Superior temporal gyrus (tissue), 1 donor: ENCODE measurements at regions not wholly inside any gene's neighbourhood (a gene's known extent, or its start where the extent isn't known, plus 50 kb on each side); places are given as distances from the start of the nearest gene placed in this dataset.
"Not testable (repeated sequence)": the region's sequence is repeated elsewhere in the genome, so short reads cannot be mapped to it uniquely, and the experiment has no call there.

ENCODE experiments used
- DNase-seq: peaks from one replicate; pipeline ENCODE4 v3.0.0-alpha.2; 2016; ENCODE audit errors: extremely low spot score

- DNase-seq = no peak
Measured at GRCh38 chr13:50452028-50452427, 391.5 kb downstream of the DLEU7 start.

- DNase-seq = no peak
Measured at GRCh38 chr13:50452756-50453155, 390.7 kb downstream of the DLEU7 start.

- no peak for DNase-seq
Measured at GRCh38 chr13:50453188-50453587, 390.3 kb downstream of the DLEU7 start.

- no peak for DNase-seq
Measured at GRCh38 chr13:50456111-50456510, 387.4 kb downstream of the DLEU7 start.

- DNase-seq = no peak
Measured at GRCh38 chr13:50457415-50458393, 385.8 kb downstream of the DLEU7 start.

- DNase-seq = no peak
Measured at GRCh38 chr13:50459046-50459445, 384.4 kb downstream of the DLEU7 start.

GRCh38 chr13:50459658-50460057 is 383.8 kb downstream of the DLEU7 start:
- DNase-seq = no peak

- no peak for DNase-seq
Measured at GRCh38 chr13:50460358-50460757, 383.1 kb downstream of the DLEU7 start.

- no peak for DNase-seq
Measured at GRCh38 chr13:50461189-50461588, 382.3 kb downstream of the DLEU7 start.

GRCh38 chr13:50463719-50464118 is 379.8 kb downstream of the DLEU7 start:
- no peak for DNase-seq

- no peak for DNase-seq
Measured at GRCh38 chr13:50464349-50465251, 378.9 kb downstream of the DLEU7 start.

- no peak for DNase-seq
Measured at GRCh38 chr13:50466456-50466855, 377.0 kb downstream of the DLEU7 start.

- DNase-seq = no peak
Measured at GRCh38 chr13:50467156-50468110, 376.1 kb downstream of the DLEU7 start.

GRCh38 chr13:50468849-50469669 is 374.4 kb downstream of the DLEU7 start:
- peak; percentile 56 for DNase-seq

GRCh38 chr13:50473050-50473449 is 370.4 kb downstream of the DLEU7 start:
- not testable (repeated sequence) for DNase-seq

GRCh38 chr13:50474088-50474662 is 369.3 kb downstream of the DLEU7 start:
- DNase-seq = no peak

GRCh38 chr13:50476577-50477285 is 366.8 kb downstream of the DLEU7 start:
- DNase-seq = peak; percentile 8

GRCh38 chr13:50481936-50482335 is 361.6 kb downstream of the DLEU7 start:
- DNase-seq = peak; percentile 9

- peak; percentile 16 for DNase-seq
Measured at GRCh38 chr13:50483416-50483815, 360.1 kb downstream of the DLEU7 start.
